GM12878 (cell line): ENCODE measurements at regions not wholly inside any gene's neighbourhood (a gene's known extent, or its start where the extent isn't known, plus 50 kb on each side); places are given as distances from the start of the nearest gene placed in this dataset.

Experiments
- ATAC-seq: fragments of 200-7000 bp; cut with Tn5 transposase; 3 replicates; pipeline ENCODE4 v1.9.1; 2020; ENCODE audit warnings: mild to moderate bottlenecking, moderate library complexity
- BruUV-seq: library from RNA; stranded (reverse); fragments of 400-500 nt; replicated peaks from 2 replicates; lab custom pipeline; 2021; lab: Mats Ljungman, UMichigan
- CTCF ChIA-PET: fragments of 300-600 bp; sonication (Branson Sonifier 250); formaldehyde crosslinking; extraction: SDS; loops from one replicate; lab custom pipeline; 2021; ENCODE audit warnings: inconsistent platforms; lab: Yijun Ruan, JAX
- POLR2A ChIA-PET: fragments of 350-600 bp; formaldehyde crosslinking; extraction: SDS; loops from one replicate; lab custom pipeline; 2021; ENCODE audit warnings: inconsistent platforms; lab: Charles Lee
- RAD21 ChIA-PET: fragments of 300-600 bp; sonication (Branson Sonifier 250); formaldehyde crosslinking; loops from one replicate; lab custom pipeline; 2023; ENCODE audit warnings: antibody characterized with exemption; ENCODE audit not compliant: unreplicated experiment; lab: Charles Lee
- SMC1A ChIA-PET: fragments of 300-600 bp; sonication (Branson Sonifier 250); formaldehyde crosslinking; loops from one replicate; lab custom pipeline; 2023; ENCODE audit not compliant: unreplicated experiment, uncharacterized antibody; lab: Charles Lee
- DNase-seq: peaks from one replicate; pipeline ENCODE4 v3.0.0-alpha.2; 2011; ENCODE audit warnings: low read depth, low spot score
- FAIRE-seq: peaks from 3 replicates; lab custom pipeline; 2011; peaks lifted over from hg19 to GRCh38; lab: Jason Lieb, UNC
- H2AFZ ChIP-seq: 2 replicates; pipeline ENCODE4 v1.6.0; 2011; ENCODE audit warnings: low read depth, low read length, control low read depth; ENCODE audit not compliant: control insufficient read depth
- H3K27ac ChIP-seq: 2 replicates; pipeline ENCODE4 v1.5.1; 2011; ENCODE audit warnings: control low read depth; ENCODE audit not compliant: control insufficient read depth, insufficient read depth
- H3K27me3 ChIP-seq, 2 experiments: replicated peaks in 1 of 2; 2 replicates each; pipeline versions ENCODE4 v1.6.0 to v1.6.1; 2011; ENCODE audit warnings: low read length in 1 of 2; ENCODE audit not compliant: control insufficient read depth in 2 of 2, insufficient read depth in 2 of 2
- H3K36me3 ChIP-seq, 2 experiments: 2 replicates each; pipeline ENCODE4 v1.5.1; 2011; ENCODE audit warnings: low read length in 1 of 2; ENCODE audit not compliant: control insufficient read depth in 2 of 2, insufficient read depth in 2 of 2
- H3K4me1 ChIP-seq: 2 replicates; pipeline ENCODE4 v1.6.1; 2011; ENCODE audit warnings: mild to moderate bottlenecking, low read length, moderate library complexity, mixed read lengths; ENCODE audit not compliant: control insufficient read depth, insufficient read depth
- H3K4me2 ChIP-seq: 2 replicates; pipeline ENCODE4 v1.6.0; 2011; ENCODE audit warnings: control low read depth; ENCODE audit not compliant: control insufficient read depth, insufficient read depth
- H3K4me3 ChIP-seq: fragments of 200-600 bp; sonication (generic); 2 replicates; pipeline ENCODE4 v1.5.1; 2016
- H3K79me2 ChIP-seq: 2 replicates; pipeline ENCODE4 v1.6.0; 2011; ENCODE audit warnings: low read length; ENCODE audit not compliant: control insufficient read depth, insufficient read depth
- H3K9ac ChIP-seq: 2 replicates; pipeline ENCODE4 v1.8.0; 2011; ENCODE audit warnings: low read length, control low read depth, mixed read lengths; ENCODE audit not compliant: control insufficient read depth, insufficient read depth
- H3K9me3 ChIP-seq: replicated peaks from 3 replicates; pipeline ENCODE4 v1.5.1; 2011; ENCODE audit warnings: mild to moderate bottlenecking, low read length; ENCODE audit not compliant: control insufficient read depth, insufficient read depth
- H4K20me1 ChIP-seq: 2 replicates; pipeline ENCODE4 v1.6.0; 2011; ENCODE audit not compliant: control insufficient read depth, insufficient read depth
- ATF3 ChIP-seq: IDR thresholded peaks from 2 replicates; pipeline ENCODE4 v1.6.1; 2011; ENCODE audit warnings: low read depth, mild to moderate bottlenecking, low read length, moderate library complexity, borderline replicate concordance; ENCODE audit errors: extremely low read depth
- ATF7 ChIP-seq: fragments of 450-650 bp; IDR thresholded peaks from 2 replicates; pipeline ENCODE4 v1.6.1; 2016; ENCODE audit warnings: low read depth, mild to moderate bottlenecking
- MEF2B ChIP-seq: fragments of 450-650 bp; IDR thresholded peaks from 2 replicates; pipeline ENCODE4 v1.6.1; 2018; ENCODE audit warnings: mild to moderate bottlenecking, moderate library complexity; ENCODE audit not compliant: partially characterized antibody, poor library complexity, severe bottlenecking
- RAD21 ChIP-seq: IDR thresholded peaks from 2 replicates; pipeline ENCODE4 v1.6.1; 2011; ENCODE audit warnings: mild to moderate bottlenecking, low read depth, low read length, moderate library complexity; ENCODE audit not compliant: insufficient read depth
- SIN3A ChIP-seq: IDR thresholded peaks from 2 replicates; pipeline ENCODE4 v1.6.1; 2012; ENCODE audit warnings: low read depth, low read length, improper control_type of control experiment
- SMAD1 ChIP-seq: fragments of 450-650 bp; IDR thresholded peaks from 2 replicates; pipeline ENCODE4 v1.6.1; 2018; ENCODE audit warnings: mild to moderate bottlenecking, low read depth; ENCODE audit not compliant: partially characterized antibody
- SMARCA5 ChIP-seq: fragments of 450-650 bp; IDR thresholded peaks from 2 replicates; pipeline ENCODE4 v1.6.1; 2017; ENCODE audit warnings: mild to moderate bottlenecking
- WRNIP1 ChIP-seq: IDR thresholded peaks from 2 replicates; pipeline ENCODE4 v1.6.1; 2011; ENCODE audit warnings: low read depth, low read length, improper control_type of control experiment, borderline replicate concordance
- ZBTB11 ChIP-seq: fragments of 450-650 bp; formaldehyde crosslinking; IDR thresholded peaks from 2 replicates; pipeline ENCODE4 v1.5.0; 2022; ENCODE audit warnings: mild to moderate bottlenecking, missing genetic modification characterization
- ZNF622 ChIP-seq: fragments of 450-650 bp; IDR thresholded peaks from 2 replicates; pipeline ENCODE4 v1.6.1; 2017; ENCODE audit warnings: mild to moderate bottlenecking, inconsistent platforms
- WGBS: methylation state at CpG from one replicate; pipeline ENCODE4 v1.1.6; 2016; ENCODE audit warnings: low lambda C conversion rate; ENCODE audit not compliant: insufficient replicate concordance, insufficient coverage; ENCODE audit errors: missing lambda C conversion rate; 5-methylcytosine and 5-hydroxymethylcytosine counted together
- in situ Hi-C: fragments of 300-500 bp; cut with MboI; formaldehyde crosslinking; loops from 9 replicates; pipeline ENCODE4 v1.14.3; 2018; ENCODE audit warnings: mixed read lengths
- intact Hi-C: fragments of 100-400 bp; cut with micrococcal nuclease; formaldehyde crosslinking; loops from one replicate; pipeline ENCODE4 v1.14.2; 2022; ENCODE audit not compliant: unreplicated experiment

- H4K20me1 ChIP-seq = no peaks in the 10 kb centered on the region
- BruUV-seq = no TSS peak
- no peak overlapping the region for H3K27ac ChIP-seq
- 70% methylated on average over 2 of the region's 2 CpGs for WGBS
- DNase-seq (no peak), FAIRE-seq (no peak), ATAC-seq (no peak)
- intact Hi-C loops (no loop called here), in situ Hi-C loops (no loop called here)
- H3K79me2 ChIP-seq = no peaks in the 10 kb centered on the region
- H3K4me3 ChIP-seq = no peak overlapping the region
- ChIA-PET RAD21 (no interaction called here), SMC1A (interaction anchor here (0.9 kb wide), 1 partner anchor 9 kb away, joined by 3 read pairs; no protein-coding TSS in a partner anchor), CTCF (no interaction called here), POLR2A (no interaction called here)
- no peaks in the 10 kb centered on the region for H3K36me3 ChIP-seq
- no peak overlapping the region for H2AFZ ChIP-seq
- H3K4me1 ChIP-seq = no peaks in the 10 kb centered on the region
- no peak overlapping the region for H3K9ac ChIP-seq
- no peak overlapping the region for H3K4me2 ChIP-seq
- peaks cover 0 to 1% of the 10 kb centered on the region in 2 experiments; a peak in 2 of 4 replicates for H3K27me3 ChIP-seq
- H3K9me3 ChIP-seq = no peaks in the 10 kb centered on the region
- TF ChIP-seq ATF7 (peak; percentile 52), RAD21 (no peak)
Measured at GRCh38 chr6:105941621-105942412, 144.3 kb upstream of the PRDM1 start.

- no peak for ATAC-seq
- Histone ChIP-seq H3K79me2 (no peaks in the 10 kb centered on the region), H3K27me3 (peaks cover 0 to 1% of the 10 kb centered on the region in 2 experiments; a peak in 2 of 4 replicates), H4K20me1 (no peaks in the 10 kb centered on the region), H3K4me1 (no peaks in the 10 kb centered on the region), H3K4me3 (no peak overlapping the region), H2AFZ (no peak overlapping the region), H3K9ac (no peak overlapping the region), H3K9me3 (no peaks in the 10 kb centered on the region), H3K27ac (no peak overlapping the region), H3K4me2 (no peak overlapping the region), H3K36me3 (no peaks in the 10 kb centered on the region)
- RAD21 ChIA-PET = no interaction called here
- POLR2A ChIA-PET = no interaction called here
- SMC1A ChIA-PET = interaction anchor here (0.6 kb wide), 1 partner anchor 126 kb away, joined by 3 read pairs; no protein-coding TSS in a partner anchor
- DNase-seq = no peak
- FAIRE-seq = no peak
- no TSS peak for BruUV-seq
- in situ Hi-C loops = no loop called here
- WGBS = 18% methylated on average over 2 of the region's 2 CpGs
- no peak for TF ChIP-seq MEF2B
- TF ChIP-seq ZNF622 = no peak
- TF ChIP-seq ATF3 = no peak
- no peak for TF ChIP-seq WRNIP1
- TF ChIP-seq SIN3A = no peak
- no peak for TF ChIP-seq SMARCA5
- no peak for TF ChIP-seq SMAD1
- no peak for TF ChIP-seq ZBTB11 (CRISPR knock-in tag)
- CTCF ChIA-PET = no interaction called here
- intact Hi-C loops = no loop called here
Measured at GRCh38 chr6:105940990-105941389, 145.1 kb upstream of the PRDM1 start.
